Keratinocyte (primary cell): ENCODE measurements at regions not wholly inside any gene's neighbourhood (a gene's known extent, or its start where the extent isn't known, plus 50 kb on each side); places are given as distances from the start of the nearest gene placed in this dataset.

Source experiments
- DNase-seq: peaks from one replicate; pipeline ENCODE4 v3.0.0-alpha.2; 2011; ENCODE audit warnings: low read depth, missing footprints, low spot score
- FAIRE-seq: peaks from 2 replicates; lab custom pipeline; 2011; peaks lifted over from hg19 to GRCh38; lab: Jason Lieb, UNC
- H2AFZ ChIP-seq: 2 replicates; pipeline ENCODE4 v1.6.0; 2012; ENCODE audit warnings: low read length, control low read depth, inconsistent platforms; ENCODE audit not compliant: control insufficient read depth
- H3K27ac ChIP-seq: 2 replicates; pipeline ENCODE4 v1.5.1; 2011; ENCODE audit warnings: low read length; ENCODE audit not compliant: control insufficient read depth, insufficient read depth
- H3K27me3 ChIP-seq: 3 replicates; pipeline ENCODE4 v1.6.0; 2011; ENCODE audit warnings: low read length; ENCODE audit not compliant: control insufficient read depth, insufficient read depth; ENCODE audit errors: extremely low read depth
- H3K36me3 ChIP-seq, 2 experiments: 2 replicates in 1 of 2; 3 replicates in 1 of 2; pipeline ENCODE4 v1.5.1; 2011; ENCODE audit warnings: low read length in 2 of 2, mild to moderate bottlenecking in 1 of 2; ENCODE audit not compliant: control insufficient read depth in 2 of 2, insufficient read depth in 2 of 2; ENCODE audit errors: extremely low read depth in 1 of 2
- H3K4me1 ChIP-seq: 3 replicates; pipeline ENCODE4 v1.5.1; 2011; ENCODE audit warnings: low read length; ENCODE audit not compliant: control insufficient read depth, insufficient read depth; ENCODE audit errors: extremely low read depth
- H3K4me2 ChIP-seq: 3 replicates; pipeline ENCODE4 v1.6.0; 2011; ENCODE audit warnings: low read depth, low read length; ENCODE audit not compliant: control insufficient read depth, insufficient read depth; ENCODE audit errors: extremely low read depth
- H3K4me3 ChIP-seq, 3 experiments: fragments of 200-600 bp in 1 of 3; sonication (generic) in 1 of 3; 2 replicates in 2 of 3; 3 replicates in 1 of 3; pipeline ENCODE4 v1.5.1; 2011 to 2016; ENCODE audit warnings: low read length in 3 of 3, mild to moderate bottlenecking in 3 of 3, control low read depth in 2 of 3, inconsistent platforms in 1 of 3, low read depth in 1 of 3, mixed read lengths in 1 of 3, mixed run types in 1 of 3, moderate library complexity in 1 of 3; ENCODE audit not compliant: control insufficient read depth in 2 of 3, insufficient read depth in 2 of 3; ENCODE audit errors: extremely low read depth in 1 of 3
- H3K79me2 ChIP-seq: 2 replicates; pipeline ENCODE4 v1.6.0; 2012; ENCODE audit warnings: low read length; ENCODE audit not compliant: control insufficient read depth, insufficient read depth
- H3K9ac ChIP-seq: 3 replicates; pipeline ENCODE4 v1.6.0; 2011; ENCODE audit warnings: low read length; ENCODE audit not compliant: control insufficient read depth, insufficient read depth; ENCODE audit errors: extremely low read depth
- H3K9me1 ChIP-seq: 3 replicates; pipeline ENCODE4 v1.6.0; 2011; ENCODE audit warnings: low read length; ENCODE audit not compliant: control insufficient read depth, insufficient read depth; ENCODE audit errors: extremely low read depth
- H3K9me3 ChIP-seq: 2 replicates; pipeline ENCODE4 v1.5.1; 2012; ENCODE audit warnings: low read depth, low read length; ENCODE audit not compliant: control insufficient read depth
- H4K20me1 ChIP-seq: 3 replicates; pipeline ENCODE4 v1.6.0; 2011; ENCODE audit warnings: low read length; ENCODE audit not compliant: control insufficient read depth, insufficient read depth; ENCODE audit errors: extremely low read depth
- CTCF ChIP-seq, 3 experiments: IDR thresholded peaks in 1 of 3; conservative IDR thresholded peaks in 1 of 3; optimal IDR thresholded peaks in 1 of 3; 2 replicates in 2 of 3; 3 replicates in 1 of 3; pipeline versions ENCODE3 to v1.5.1; 2011; ENCODE audit warnings: low read length in 3 of 3, mild to moderate bottlenecking in 3 of 3, moderate library complexity in 2 of 3, control low read depth in 1 of 3, inconsistent platforms in 1 of 3; ENCODE audit not compliant: insufficient read depth in 2 of 3; ENCODE audit errors: extremely low read depth in 1 of 3
- EZH2 ChIP-seq: IDR thresholded peaks from one replicate; pipeline ENCODE4 v1.6.1; 2012; ENCODE audit warnings: inconsistent platforms, mild to moderate bottlenecking, low read length, moderate library complexity
- dilution Hi-C: fragments of 300-500 bp; cut with MboI; formaldehyde crosslinking; loops from one replicate; pipeline ENCODE4 v1.7.0; 2020; ENCODE audit warnings: low sequenced_read_pairs; ENCODE audit not compliant: extremely low pct_ligation_motif_present

GRCh38 chr4:79756140-79756895, 316.7 kb downstream of the ANTXR2 start:
- Histone ChIP-seq H3K4me1 (no peaks in the 10 kb centered on the region), H3K4me3 (no peak overlapping the region), H3K9me3 (no peaks in the 10 kb centered on the region), H3K9ac (no peak overlapping the region), H4K20me1 (no peaks in the 10 kb centered on the region), H3K36me3 (no peaks in the 10 kb centered on the region), H3K27ac (no peak overlapping the region), H3K4me2 (no peak overlapping the region), H3K27me3 (no peaks in the 10 kb centered on the region), H3K79me2 (no peaks in the 10 kb centered on the region), H2AFZ (no peak overlapping the region), H3K9me1 (no peaks in the 10 kb centered on the region)
- TF ChIP-seq CTCF (optimal IDR thresholded peaks at IDR 0.05 in 1 of 3, IDR thresholded peaks at IDR 0.05 in 1 of 3, conservative IDR thresholded peaks at IDR 0.05 in 1 of 3; ENCODE audit: extremely low read depth in 1 of 3, insufficient read depth in 2 of 3, low read length in 3 of 3), result no peak
- TF ChIP-seq EZH2, result no peak
- dilution Hi-C loops, result no loop called here
- FAIRE-seq, result no peak
- DNase-seq, result no peak

GRCh38 chr4:79748835-79749234, 324.2 kb downstream of the ANTXR2 start:
- Histone ChIP-seq H3K4me3 (no peak overlapping the region), H3K9me1 (no peaks in the 10 kb centered on the region), H3K27me3 (no peaks in the 10 kb centered on the region), H2AFZ (no peak overlapping the region), H3K79me2 (no peaks in the 10 kb centered on the region), H3K4me1 (no peaks in the 10 kb centered on the region), H3K36me3 (no peaks in the 10 kb centered on the region), H3K27ac (no peak overlapping the region), H3K4me2 (no peak overlapping the region), H3K9me3 (no peaks in the 10 kb centered on the region), H3K9ac (no peak overlapping the region), H4K20me1 (no peaks in the 10 kb centered on the region)
- dilution Hi-C loops, result no loop called here
- no peak for DNase-seq
- TF ChIP-seq CTCF (optimal IDR thresholded peaks at IDR 0.05 in 1 of 3, IDR thresholded peaks at IDR 0.05 in 1 of 3, conservative IDR thresholded peaks at IDR 0.05 in 1 of 3; ENCODE audit: extremely low read depth in 1 of 3, insufficient read depth in 2 of 3, low read length in 3 of 3), result no peak
- no peak for TF ChIP-seq EZH2
- no peak for FAIRE-seq
